HEK293 (cell line): ENCODE measurements at regions not wholly inside any gene's neighbourhood (a gene's known extent, or its start where the extent isn't known, plus 50 kb on each side); places are given as distances from the start of the nearest gene placed in this dataset.

Experiments
- CTCF ChIA-PET: fragments of 350-600 bp; formaldehyde crosslinking; extraction: SDS; loops from one replicate; lab custom pipeline; 2021; ENCODE audit warnings: antibody characterized with exemption; lab: Yijun Ruan, JAX
- POLR2A ChIA-PET: fragments of 300-600 bp; formaldehyde crosslinking; extraction: SDS; loops from one replicate; lab custom pipeline; 2020; ENCODE audit warnings: antibody characterized with exemption, inconsistent platforms; lab: Yijun Ruan, JAX
- H3K27ac ChIP-seq: fragments of 200-500 bp; sonication (Bioruptor generic); 2 replicates; pipeline ENCODE4 v1.5.1; 2014; ENCODE audit warnings: low read depth, low read length, control low read depth, inconsistent platforms; ENCODE audit errors: extremely low read depth
- H3K36me3 ChIP-seq, 2 experiments: fragments of 200-500 bp in 1 of 2; sonication (Bioruptor generic) in 1 of 2; 1 replicate in 1 of 2; 2 replicates in 1 of 2; pipeline ENCODE4 v1.5.1; 2014 to 2017; ENCODE audit warnings: inconsistent platforms in 2 of 2, low read length in 2 of 2; ENCODE audit not compliant: control insufficient read depth in 2 of 2, insufficient read depth in 1 of 2
- H3K4me1 ChIP-seq: fragments of 200-500 bp; sonication (Bioruptor generic); 2 replicates; pipeline ENCODE4 v1.5.1; 2014; ENCODE audit warnings: mild to moderate bottlenecking, low read length, inconsistent platforms; ENCODE audit not compliant: control insufficient read depth, insufficient read depth
- H3K4me3 ChIP-seq: 2 replicates; pipeline ENCODE4 v1.5.1; 2011; ENCODE audit warnings: low read depth, mild to moderate bottlenecking, control low read depth, low read length, moderate library complexity
- H3K9me3 ChIP-seq: fragments of 200-500 bp; sonication (Bioruptor generic); 2 replicates; pipeline ENCODE4 v1.5.1; 2014; ENCODE audit warnings: low read depth, low read length, inconsistent platforms; ENCODE audit not compliant: control insufficient read depth, insufficient read depth
- BCL6B ChIP-seq: fragments of 450-650 bp; formaldehyde crosslinking; IDR thresholded peaks from 2 replicates; pipeline ENCODE4 v1.5.1; 2017; ENCODE audit warnings: missing biosample characterization, missing genetic modification characterization
- INSM2 ChIP-seq: fragments of 450-650 bp; formaldehyde crosslinking; IDR thresholded peaks from 2 replicates; pipeline ENCODE4 v1.5.1; 2016; ENCODE audit warnings: missing biosample characterization, missing genetic modification characterization
- KLF7 ChIP-seq: fragments of 450-650 bp; formaldehyde crosslinking; IDR thresholded peaks from 2 replicates; pipeline ENCODE4 v1.5.1; 2016; ENCODE audit warnings: missing biosample characterization, missing genetic modification characterization, borderline replicate concordance
- MEIS1 ChIP-seq: sonication (generic); formaldehyde crosslinking; IDR thresholded peaks from 2 replicates; pipeline ENCODE4 v1.8.1; 2022; ENCODE audit warnings: missing genetic modification reagents, mild to moderate bottlenecking, borderline replicate concordance
- PATZ1 ChIP-seq: fragments of 450-650 bp; formaldehyde crosslinking; IDR thresholded peaks from 2 replicates; pipeline ENCODE4 v1.5.1; 2016; ENCODE audit warnings: missing biosample characterization, missing genetic modification characterization
- SALL2 ChIP-seq: fragments of 450-650 bp; formaldehyde crosslinking; IDR thresholded peaks from 2 replicates; pipeline ENCODE4 v1.5.0; 2017; ENCODE audit warnings: missing biosample characterization, mild to moderate bottlenecking, missing genetic modification characterization, borderline replicate concordance
- SCRT1 ChIP-seq: fragments of 450-650 bp; formaldehyde crosslinking; IDR thresholded peaks from 2 replicates; pipeline ENCODE4 v1.5.1; 2016; ENCODE audit warnings: missing biosample characterization, missing genetic modification characterization, borderline replicate concordance
- SP7 ChIP-seq: fragments of 450-650 bp; formaldehyde crosslinking; IDR thresholded peaks from 2 replicates; pipeline ENCODE4 v1.5.1; 2016; ENCODE audit warnings: missing biosample characterization, missing genetic modification characterization
- ZBTB26 ChIP-seq: fragments of 450-650 bp; formaldehyde crosslinking; optimal IDR thresholded peaks from 2 replicates; pipeline ENCODE3; 2016; ENCODE audit warnings: missing biosample characterization, mild to moderate bottlenecking, missing genetic modification characterization
- ZEB2 ChIP-seq: fragments of 450-650 bp; formaldehyde crosslinking; IDR thresholded peaks from 2 replicates; pipeline ENCODE4 v1.5.1; 2016; ENCODE audit warnings: missing biosample characterization, missing genetic modification characterization
- ZFP37 ChIP-seq: fragments of 450-650 bp; formaldehyde crosslinking; IDR thresholded peaks from 2 replicates; pipeline ENCODE4 v1.5.1; 2016; ENCODE audit warnings: missing biosample characterization, missing genetic modification characterization
- ZIC2 ChIP-seq: fragments of 450-650 bp; formaldehyde crosslinking; IDR thresholded peaks from 2 replicates; pipeline ENCODE4 v1.5.1; 2016; ENCODE audit warnings: missing biosample characterization, missing genetic modification characterization
- ZNF146 ChIP-seq: fragments of 450-650 bp; formaldehyde crosslinking; IDR thresholded peaks from 2 replicates; pipeline ENCODE4 v1.5.1; 2016; ENCODE audit warnings: missing biosample characterization, missing genetic modification characterization
- ZNF19 ChIP-seq: fragments of 450-650 bp; formaldehyde crosslinking; IDR thresholded peaks from 2 replicates; pipeline ENCODE4; 2016; ENCODE audit warnings: missing biosample characterization, missing genetic modification characterization, low read depth
- ZNF211 ChIP-seq: fragments of 450-650 bp; formaldehyde crosslinking; IDR thresholded peaks from 2 replicates; pipeline ENCODE4 v1.5.1; 2016; ENCODE audit warnings: low read depth, missing biosample characterization, missing genetic modification characterization
- ZNF292 ChIP-seq: fragments of 450-650 bp; formaldehyde crosslinking; IDR thresholded peaks from 2 replicates; pipeline ENCODE4 v1.5.1; 2016; ENCODE audit warnings: low read depth, missing biosample characterization, missing genetic modification characterization, borderline replicate concordance
- ZNF335 ChIP-seq: fragments of 450-650 bp; formaldehyde crosslinking; conservative IDR thresholded peaks from 2 replicates; pipeline ENCODE4 v1.5.1; 2016; ENCODE audit warnings: missing biosample characterization, missing genetic modification characterization
- ZNF362 ChIP-seq: fragments of 450-650 bp; formaldehyde crosslinking; IDR thresholded peaks from 2 replicates; pipeline ENCODE4 v1.5.1; 2016; ENCODE audit warnings: missing biosample characterization, missing genetic modification characterization
- ZNF48 ChIP-seq: fragments of 450-650 bp; formaldehyde crosslinking; IDR thresholded peaks from 2 replicates; pipeline ENCODE4 v1.5.1; 2016; ENCODE audit warnings: missing biosample characterization, missing genetic modification characterization
- ZNF571 ChIP-seq: fragments of 450-650 bp; formaldehyde crosslinking; IDR thresholded peaks from 2 replicates; pipeline ENCODE4 v1.5.0; 2017; ENCODE audit warnings: missing biosample characterization, missing genetic modification characterization
- ZNF600 ChIP-seq: fragments of 450-650 bp; formaldehyde crosslinking; IDR thresholded peaks from 2 replicates; pipeline ENCODE4 v1.5.1; 2016; ENCODE audit warnings: missing biosample characterization, missing genetic modification characterization
- ZNF624 ChIP-seq: fragments of 450-650 bp; formaldehyde crosslinking; IDR thresholded peaks from 2 replicates; pipeline ENCODE4 v1.5.1; 2017; ENCODE audit warnings: missing biosample characterization, missing genetic modification characterization
- ZNF768 ChIP-seq: fragments of 450-650 bp; formaldehyde crosslinking; IDR thresholded peaks from 2 replicates; pipeline ENCODE4 v1.5.1; 2018; ENCODE audit warnings: missing biosample characterization, mild to moderate bottlenecking, missing genetic modification characterization
- ZNF777 ChIP-seq: fragments of 450-650 bp; formaldehyde crosslinking; IDR thresholded peaks from 2 replicates; pipeline ENCODE4 v1.5.1; 2017; ENCODE audit warnings: missing biosample characterization, missing genetic modification characterization, borderline replicate concordance
- ZSCAN16 ChIP-seq: fragments of 450-650 bp; formaldehyde crosslinking; IDR thresholded peaks from 2 replicates; pipeline ENCODE4 v1.5.1; 2016; ENCODE audit warnings: missing biosample characterization, missing genetic modification characterization
- ZSCAN23 ChIP-seq: fragments of 450-650 bp; formaldehyde crosslinking; IDR thresholded peaks from 2 replicates; pipeline ENCODE4 v1.5.1; 2016; ENCODE audit warnings: missing biosample characterization, missing genetic modification characterization

- peak; percentile 35; the same call in 1 of the 2 replicates for TF ChIP-seq PATZ1 (tag by site-specific recombination)
- no peak for TF ChIP-seq ZNF292 (tag by site-specific recombination)
- no peak for TF ChIP-seq SALL2 (tag by site-specific recombination)
- TF ChIP-seq SP7 (tag by site-specific recombination): peak; percentile 42; the same call in 1 of the 2 replicates
- 0 out of 2 replicates have a peak, but pooled peaks have one; percentile 17 for TF ChIP-seq ZEB2
- 0 out of 2 replicates have a peak, but pooled peaks have one; percentile 24 for TF ChIP-seq ZSCAN23
- peak; percentile 62 for TF ChIP-seq ZIC2
- 0 out of 2 replicates have a peak, but pooled peaks have one; percentile 9 for TF ChIP-seq ZNF600
- TF ChIP-seq, all 188 proteins: peak for 10
These were observed 100.4 kb downstream of the RFLNA start (continued) for GRCh38 chr12:124395284-124395752.

- H3K36me3 ChIP-seq: peaks cover 0 to 48% of the 10 kb centered on the region in 2 experiments; a peak in 1 of 3 replicates
- TF ChIP-seq ZNF19 (tag by site-specific recombination): no peak
- TF ChIP-seq ZNF768 (tag by site-specific recombination): 0 out of 2 replicates have a peak, but pooled peaks have one; percentile 49
- no peaks in the 10 kb centered on the region for H3K9me3 ChIP-seq
- H3K4me1 ChIP-seq: peaks cover 13% of the 10 kb centered on the region
- no peak overlapping the region for H3K27ac ChIP-seq
- POLR2A ChIA-PET: no interaction called here
- CTCF ChIA-PET: no interaction called here
- H3K4me3 ChIP-seq: no peak overlapping the region
These were observed 99.7 kb downstream of the RFLNA start for GRCh38 chr12:124394462-124395128.

GRCh38 chr12:124393831-124394230 lies 98.9 kb downstream of the RFLNA start:
- Histone ChIP-seq H3K36me3 (peaks cover 0 to 44% of the 10 kb centered on the region in 2 experiments; a peak in 1 of 3 replicates), H3K27ac (no peak overlapping the region), H3K4me1 (peaks cover 15% of the 10 kb centered on the region), H3K9me3 (no peaks in the 10 kb centered on the region), H3K4me3 (no peak overlapping the region)
- CTCF ChIA-PET: interaction anchor here (0.5 to 1.8 kb wide), 3 partner anchors 26 to 357 kb away, joined by 3 to 7 read pairs (median 3); no protein-coding TSS in a partner anchor
- POLR2A ChIA-PET: no interaction called here
- TF ChIP-seq ZSCAN23 (no peak), INSM2 (no peak), SP7 (tag by site-specific recombination) (no peak), ZNF335 (no peak), ZSCAN16 (tag by site-specific recombination) (no peak), ZNF48 (tag by site-specific recombination) (no peak), MEIS1 (CRISPR knock-in tag) (no peak), ZNF362 (tag by site-specific recombination) (no peak), ZNF571 (tag by site-specific recombination) (no peak), KLF7 (tag by site-specific recombination) (no peak), ZNF146 (tag by site-specific recombination) (no peak), ZBTB26 (no peak), ZFP37 (tag by site-specific recombination) (no peak), BCL6B (tag by site-specific recombination) (no peak), SCRT1 (tag by site-specific recombination) (no peak), ZNF624 (tag by site-specific recombination) (no peak), ZNF211 (tag by site-specific recombination) (no peak), ZNF777 (tag by site-specific recombination) (no peak)
